Nephron (organoid): ENCODE measurements at regions not wholly inside any gene's neighbourhood (a gene's known extent, or its start where the extent isn't known, plus 50 kb on each side); places are given as distances from the start of the nearest gene placed in this dataset.

Experiments
- H3K27ac Mint-ChIP-seq, 3 experiments: 2 replicates each; pipeline ENCODE4 v1.8.0; 2020; ENCODE audit warnings: mixed read lengths in 3 of 3, mild to moderate bottlenecking in 2 of 3, moderate library complexity in 1 of 3
- H3K27me3 Mint-ChIP-seq: 2 replicates; pipeline ENCODE4 v1.8.0; 2021; ENCODE audit warnings: low read depth, mild to moderate bottlenecking, moderate library complexity, mixed read lengths
- H3K36me3 Mint-ChIP-seq: 2 replicates; pipeline ENCODE4 v1.8.0; 2020; ENCODE audit warnings: low read depth, mixed read lengths
- H3K4me1 Mint-ChIP-seq: 2 replicates; pipeline ENCODE4 v1.8.0; 2020; ENCODE audit warnings: mixed read lengths
- H3K4me3 Mint-ChIP-seq, 3 experiments: 2 replicates each; pipeline ENCODE4 v1.8.0; 2020; ENCODE audit warnings: mild to moderate bottlenecking in 3 of 3, mixed read lengths in 3 of 3, moderate library complexity in 2 of 3
- H3K9me3 Mint-ChIP-seq: 2 replicates; pipeline ENCODE4 v1.8.0; 2020; ENCODE audit warnings: mixed read lengths
- CTCF ChIP-seq, 3 experiments: fragments of 200-600 bp; sonication (generic); IDR thresholded peaks; one replicate each; pipeline ENCODE4 v1.5.0; 2021; ENCODE audit warnings: antibody characterized with exemption in 3 of 3; ENCODE audit not compliant: unreplicated experiment in 3 of 3

DNA sequence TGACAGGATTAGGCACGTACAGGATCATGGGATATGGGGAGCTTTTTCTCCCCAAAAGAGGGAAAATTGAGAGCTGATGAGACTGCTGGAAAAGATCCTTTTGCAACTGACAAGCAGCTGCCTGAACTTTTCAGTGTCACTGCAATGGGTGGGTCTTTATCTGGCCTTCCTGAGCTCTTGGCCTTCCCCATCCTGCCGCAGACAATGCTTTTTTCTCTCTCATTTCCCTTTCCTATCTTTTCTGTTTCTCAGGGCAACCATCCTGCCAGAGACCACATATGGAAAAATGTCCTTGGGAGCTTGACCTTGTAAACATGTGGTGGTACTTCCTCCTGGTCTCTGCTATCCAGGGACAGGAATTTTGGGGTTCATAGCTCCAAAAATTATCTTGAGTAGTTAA lies 75.8 kb downstream of the CALM1 start:
- Mint-ChIP-seq H3K27ac (no peak overlapping the region), H3K9me3 (peaks cover 63% of the 10 kb centered on the region), H3K36me3 (peaks cover 4% of the 10 kb centered on the region), H3K4me1 (no peaks in the 10 kb centered on the region), H3K4me3 (no peak overlapping the region), H3K27me3 (peaks cover 3% of the 10 kb centered on the region)
- no peak for TF ChIP-seq CTCF (IDR thresholded peaks at IDR 0.05; ENCODE audit: unreplicated experiment in 3 of 3)
